Middle frontal gyrus (tissue), 1 donor: ENCODE measurements at regions not wholly inside any gene's neighbourhood (a gene's known extent, or its start where the extent isn't known, plus 50 kb on each side); places are given as distances from the start of the nearest gene placed in this dataset.

Experiments used
- DNase-seq: peaks from one replicate; pipeline ENCODE4 v3.0.0-alpha.2; 2015; ENCODE audit warnings: low spot score; ENCODE audit errors: extremely low spot score

DNA sequence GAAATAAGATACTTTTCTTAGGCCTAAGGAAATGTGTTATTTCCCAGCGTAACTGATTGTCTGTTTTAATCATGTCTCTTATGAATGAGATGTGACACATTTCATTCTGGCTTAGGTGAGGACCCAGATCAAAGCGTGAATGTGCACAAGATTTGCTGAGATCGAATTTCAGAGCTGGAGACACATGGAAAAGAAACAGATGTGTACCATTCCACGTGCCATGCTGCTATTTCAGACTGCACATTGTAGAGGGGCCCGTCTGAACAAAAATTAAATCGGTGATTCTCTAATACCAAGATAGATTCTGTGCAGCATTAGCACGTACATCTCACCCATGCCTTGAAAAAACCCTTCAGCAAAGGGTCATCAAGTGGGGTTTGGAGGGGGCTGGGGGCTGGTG lies 290.4 kb downstream of the AACS start:
- no peak for DNase-seq

DNA sequence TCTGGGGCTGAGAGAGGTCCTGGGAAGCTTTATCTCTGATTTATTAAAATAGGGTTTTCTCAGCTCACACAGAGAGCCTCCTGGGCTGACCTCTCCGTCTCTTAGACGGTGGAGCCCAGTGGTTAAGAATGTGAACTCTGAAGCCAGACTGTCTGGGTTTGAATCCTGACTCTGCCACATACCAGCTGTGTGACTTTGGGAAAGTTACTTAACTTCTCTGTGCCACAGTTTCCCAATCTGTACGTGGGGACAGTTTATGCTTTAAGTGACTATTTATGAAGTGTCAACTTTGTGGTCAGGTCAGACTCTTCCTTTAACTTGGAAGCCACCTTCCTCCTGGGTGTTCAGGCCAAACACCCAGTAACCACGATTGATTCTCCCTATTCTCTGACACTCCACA lies 290.9 kb downstream of the AACS start:
- no peak for DNase-seq

GRCh38 chr12:125357561-125357960 lies 292.3 kb downstream of the AACS start:
- no peak for DNase-seq

DNA sequence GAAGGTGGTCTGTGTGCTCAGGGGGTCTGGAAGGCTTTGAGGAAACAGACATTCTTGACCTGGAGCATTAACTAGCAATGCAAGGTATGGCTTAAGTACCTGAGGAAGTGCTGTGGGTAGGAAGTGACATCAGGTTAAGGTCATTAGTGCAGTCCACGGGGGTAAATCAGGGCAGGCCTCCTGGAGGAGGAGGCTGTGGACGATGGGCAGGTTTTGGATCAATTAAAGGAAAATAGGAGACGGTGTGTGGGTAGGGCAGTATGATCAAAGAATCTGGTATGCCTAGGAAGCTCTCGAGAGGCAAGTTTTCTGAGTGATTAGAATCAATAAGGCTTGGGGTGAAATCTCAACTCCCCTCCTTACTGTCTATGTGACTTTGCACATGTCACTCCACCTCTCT lies 295.3 kb downstream of the AACS start:
- DNase-seq: no peak

DNA sequence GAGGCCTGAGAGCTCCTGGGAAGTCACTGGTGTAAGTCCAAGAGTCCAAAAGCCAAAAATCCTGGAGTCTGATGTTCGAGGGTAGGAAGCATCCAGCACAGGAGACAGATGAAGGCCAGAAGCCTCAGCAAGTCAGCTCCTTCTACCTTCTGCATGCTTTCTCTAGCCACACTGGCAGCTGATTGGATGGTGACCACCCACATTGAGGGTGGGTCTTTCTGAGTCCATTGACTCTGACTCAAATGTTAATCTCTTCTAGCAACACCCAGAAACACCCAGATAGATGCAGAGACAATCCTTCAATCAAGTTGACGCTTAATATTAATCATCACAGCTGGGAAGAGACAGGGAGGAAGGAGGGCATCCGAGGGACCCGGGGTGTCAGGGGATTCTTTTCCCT lies 305.8 kb downstream of the AACS start:
- no peak for DNase-seq

- DNase-seq: no peak
Observed at GRCh38 chr12:125372085-125372484, 306.9 kb downstream of the AACS start.

GRCh38 chr12:125373375-125373774 lies 308.1 kb downstream of the AACS start:
- no peak for DNase-seq

GRCh38 chr12:125376422-125376821 lies 311.2 kb downstream of the AACS start:
- no peak for DNase-seq

GRCh38 chr12:125377093-125377492 lies 311.9 kb downstream of the AACS start:
- DNase-seq: no peak

DNA sequence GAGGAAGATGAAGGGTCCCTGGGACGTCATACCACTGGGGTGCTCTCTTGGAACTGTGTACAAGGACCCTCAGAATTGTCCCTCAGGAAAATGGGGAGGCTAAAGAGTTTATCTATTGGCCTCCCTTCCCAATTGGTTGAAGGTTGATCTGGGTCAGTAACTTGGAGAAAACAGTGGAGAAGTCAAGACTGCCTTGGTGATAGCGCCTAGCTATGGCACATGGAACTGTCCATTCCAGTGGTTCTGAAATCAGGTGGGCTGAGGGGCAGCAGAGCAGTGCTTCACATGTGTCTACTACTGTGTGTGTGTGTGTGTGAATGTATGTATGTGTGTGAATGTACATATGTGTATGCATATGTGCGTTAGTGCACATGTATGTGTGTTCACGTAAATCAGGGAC lies 316.1 kb downstream of the AACS start:
- no peak for DNase-seq

- no peak for DNase-seq
Observed at GRCh38 chr12:125382926-125383325, 317.7 kb downstream of the AACS start.

DNA sequence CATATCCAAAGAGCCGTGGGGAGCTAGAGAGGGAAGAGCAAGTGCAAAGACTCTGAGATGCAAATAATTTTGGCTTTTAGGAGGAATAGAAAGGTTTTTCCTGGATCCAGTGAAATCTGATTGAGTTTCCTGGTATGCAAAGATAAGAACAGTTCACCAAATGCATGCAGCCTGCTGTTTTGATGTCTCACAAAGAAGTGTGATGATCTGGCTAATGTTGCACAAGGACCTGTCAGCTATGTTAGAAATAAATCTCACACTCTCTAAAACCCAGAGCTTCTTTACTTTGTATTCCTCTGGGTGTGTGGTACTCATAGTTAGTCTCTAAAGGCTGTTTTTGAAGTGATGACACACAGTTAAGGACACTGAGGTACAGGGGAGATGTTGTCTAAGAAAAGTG lies 321.4 kb downstream of the AACS start:
- no peak for DNase-seq

- DNase-seq: no peak
Observed at GRCh38 chr12:125387206-125387605, 322.0 kb downstream of the AACS start.

GRCh38 chr12:125389061-125389697 lies 323.9 kb downstream of the AACS start:
- DNase-seq: no peak

DNA sequence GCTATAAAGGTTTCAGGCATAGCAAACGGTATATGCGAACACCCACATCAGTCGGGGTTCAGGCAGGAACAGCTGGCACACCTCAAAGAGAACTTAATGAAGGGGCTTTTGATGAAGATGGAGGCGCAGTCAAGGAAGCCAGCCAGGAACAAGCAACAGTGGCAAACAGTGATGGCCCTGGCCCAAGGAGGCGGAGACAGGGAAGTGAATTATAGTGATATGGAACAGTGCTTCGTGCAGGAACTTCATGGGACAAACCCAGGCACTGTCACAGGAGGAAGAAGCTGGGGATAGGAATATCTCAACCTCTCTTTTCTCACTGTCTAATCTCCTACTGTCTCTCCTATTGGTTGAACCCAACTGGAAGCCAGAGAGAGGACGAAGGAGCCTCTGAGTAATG lies 328.3 kb downstream of the AACS start:
- no peak for DNase-seq

DNA sequence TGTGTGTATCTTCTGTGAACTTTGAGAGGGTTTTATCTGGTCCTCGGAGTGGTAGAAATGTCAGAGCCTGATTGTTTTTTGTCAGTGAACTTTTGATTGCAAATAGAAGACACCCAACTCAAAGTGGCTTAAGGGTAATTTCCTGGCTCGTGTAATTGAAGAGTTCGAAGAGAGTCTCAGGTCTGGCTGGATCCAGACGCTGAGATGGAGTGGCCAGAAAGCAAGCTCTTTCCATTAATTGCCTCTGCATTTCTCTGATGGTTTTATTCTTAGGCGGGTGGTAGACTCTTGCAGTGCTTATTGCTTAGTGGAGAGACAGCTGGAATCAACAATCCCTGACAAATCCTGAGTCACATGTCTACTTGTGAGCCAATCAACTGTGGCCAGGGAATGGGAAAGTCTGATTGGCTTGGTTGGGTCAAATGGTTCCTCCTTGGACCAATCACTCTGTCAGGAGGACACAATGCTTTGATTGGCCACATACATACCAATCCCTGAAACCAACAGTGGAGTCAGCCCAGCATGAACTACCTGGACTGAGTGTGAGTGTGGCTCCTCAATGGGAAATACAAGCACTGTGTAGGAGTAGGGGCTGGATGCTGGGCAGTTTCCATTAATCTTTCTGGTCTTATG lies 330.5 kb downstream of the AACS start:
- no peak for DNase-seq

GRCh38 chr12:125399489-125399888 lies 334.3 kb downstream of the AACS start:
- DNase-seq: no peak

GRCh38 chr12:125402874-125403789 lies 337.9 kb downstream of the AACS start:
- peak; percentile 40 for DNase-seq

DNA sequence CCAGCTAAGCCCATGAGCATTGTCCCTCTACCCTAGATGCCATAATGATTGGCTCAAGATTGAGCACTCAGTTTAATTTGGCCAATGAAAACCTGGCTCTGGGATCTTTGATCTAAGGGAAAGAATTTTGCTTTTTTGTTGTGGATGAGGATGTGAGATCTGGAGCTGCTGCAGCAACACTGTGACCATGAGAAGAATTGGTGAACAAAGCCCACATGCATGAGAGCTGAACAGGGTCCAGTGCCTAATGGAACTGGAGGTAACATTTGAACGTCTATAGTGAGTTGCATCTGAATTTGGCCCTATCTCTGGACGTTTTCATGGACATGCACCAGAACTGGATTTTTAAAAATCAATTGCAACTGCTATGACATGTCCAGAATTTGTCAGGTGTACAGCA lies 338.6 kb downstream of the AACS start:
- no peak for DNase-seq

DNA sequence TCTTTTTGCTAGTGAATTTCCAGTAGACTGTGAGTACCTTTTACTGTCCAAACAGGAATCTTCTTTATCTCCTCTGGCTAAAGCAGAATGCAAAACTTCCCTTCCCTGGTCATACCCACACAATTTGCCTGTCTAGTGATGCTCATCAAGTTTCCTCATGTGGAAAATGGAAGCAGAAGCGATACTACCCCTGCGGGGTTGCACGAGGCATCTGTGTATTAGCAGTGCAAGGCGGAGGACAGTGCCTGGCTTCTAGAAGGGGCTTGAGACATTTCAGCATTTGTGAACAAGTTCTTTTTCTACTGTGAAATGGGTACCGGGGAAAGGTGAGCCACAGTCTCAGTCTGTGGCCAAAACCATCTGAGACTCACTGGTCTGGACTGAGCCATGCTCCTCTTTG lies 340.9 kb downstream of the AACS start:
- DNase-seq: no peak

DNA sequence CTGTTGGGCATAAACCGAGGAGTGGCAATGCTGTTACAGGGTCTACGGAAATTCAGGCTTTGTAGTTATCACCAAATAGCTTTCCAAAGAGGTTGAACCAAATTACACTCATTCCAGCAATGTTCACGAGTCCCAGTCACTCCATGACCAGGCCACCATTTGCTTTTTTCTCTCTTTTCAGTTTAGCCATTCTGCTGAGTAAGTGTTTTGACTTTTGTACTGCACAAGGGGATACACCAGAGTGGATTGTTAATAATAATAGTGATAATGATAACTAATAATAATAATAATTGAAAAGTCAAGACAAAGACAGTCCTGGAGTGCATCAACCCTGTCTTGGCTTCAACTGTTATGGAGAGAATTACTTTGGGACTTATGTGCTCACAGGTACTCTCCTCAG lies 343.5 kb downstream of the AACS start:
- DNase-seq: no peak

GRCh38 chr12:125412506-125412905 lies 347.3 kb downstream of the AACS start:
- no peak for DNase-seq
